ENCODE measurements at regions not wholly inside any gene's neighbourhood (a gene's known extent, or its start where the extent isn't known, plus 50 kb on each side); places are given as distances from the start of the nearest gene placed in this dataset.

DNA sequence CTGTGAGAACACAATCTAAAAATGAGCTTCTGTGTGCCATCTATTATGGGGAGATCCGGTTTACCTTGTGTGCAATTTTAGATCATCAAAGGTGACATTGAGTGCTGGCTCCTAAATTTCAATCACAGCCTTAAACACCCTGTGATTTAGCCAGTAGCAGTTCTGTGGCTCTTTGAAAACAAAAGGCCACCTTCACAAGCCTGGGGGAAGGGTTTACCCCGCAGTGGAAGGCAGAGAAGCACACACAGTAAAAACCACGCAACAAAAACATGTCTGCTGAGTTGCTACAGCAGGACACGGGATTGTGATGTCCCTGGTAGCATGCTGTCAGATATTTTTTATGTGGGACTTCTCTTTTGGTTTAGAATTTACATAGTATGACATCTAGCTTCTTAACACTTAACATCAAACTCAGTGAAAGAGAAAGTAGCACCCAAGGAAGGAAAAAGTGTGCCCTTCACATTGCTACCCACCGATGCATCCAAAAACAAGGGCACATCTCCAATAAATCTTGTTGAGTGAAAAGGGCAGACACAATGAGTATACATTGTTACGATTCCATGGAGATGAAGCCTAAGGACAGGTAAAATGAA is 56.1 kb upstream of the RNF152 start:
- DNase-seq (ENCODE audit: low read depth in 2 of 2) = no peak

DNA sequence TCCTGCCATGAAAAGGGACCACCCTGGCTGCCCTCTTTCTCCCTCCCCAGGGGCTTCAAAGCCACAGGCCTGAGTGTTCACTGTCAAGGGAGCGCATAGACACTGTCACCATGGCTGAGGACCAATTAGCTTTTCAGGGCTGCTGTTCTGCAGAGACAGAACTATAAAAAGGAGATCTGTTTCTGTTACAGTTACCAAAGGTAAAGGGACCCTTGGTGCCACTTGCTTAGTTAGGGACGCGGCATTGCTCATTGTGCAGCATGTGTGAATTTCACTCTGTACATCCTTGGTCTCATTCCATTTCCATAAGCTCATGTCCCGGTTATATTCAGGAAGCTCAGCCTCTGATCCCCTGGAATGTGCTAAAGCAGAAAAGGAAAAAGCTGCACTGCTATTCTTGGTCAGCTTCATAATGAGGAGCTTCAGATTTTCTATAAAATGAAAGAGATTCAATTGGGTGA is 55.5 kb upstream of the RNF152 start:
- DNase-seq (ENCODE audit: low read depth in 2 of 2) = no peak

DNA sequence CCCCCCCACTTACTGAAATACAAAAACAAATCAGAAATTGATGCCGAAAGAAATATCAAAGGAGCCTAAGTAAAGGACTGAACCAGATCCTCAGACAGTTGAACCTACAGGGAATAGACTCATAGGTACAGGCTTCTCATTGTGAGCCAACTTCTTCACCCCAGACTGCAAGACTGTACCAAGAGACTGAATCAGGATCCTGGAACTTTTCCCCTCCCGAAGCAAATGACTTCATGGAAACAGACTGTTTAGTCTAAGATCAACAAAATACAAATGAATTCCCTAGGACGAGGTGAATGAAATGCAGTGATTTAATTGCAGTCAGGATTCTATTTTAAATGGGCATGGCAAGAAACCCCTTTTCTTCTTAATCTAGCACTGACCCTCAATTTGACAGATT is 53.6 kb upstream of the RNF152 start:
- DNase-seq (ENCODE audit: low read depth in 2 of 2) = no peak

DNA sequence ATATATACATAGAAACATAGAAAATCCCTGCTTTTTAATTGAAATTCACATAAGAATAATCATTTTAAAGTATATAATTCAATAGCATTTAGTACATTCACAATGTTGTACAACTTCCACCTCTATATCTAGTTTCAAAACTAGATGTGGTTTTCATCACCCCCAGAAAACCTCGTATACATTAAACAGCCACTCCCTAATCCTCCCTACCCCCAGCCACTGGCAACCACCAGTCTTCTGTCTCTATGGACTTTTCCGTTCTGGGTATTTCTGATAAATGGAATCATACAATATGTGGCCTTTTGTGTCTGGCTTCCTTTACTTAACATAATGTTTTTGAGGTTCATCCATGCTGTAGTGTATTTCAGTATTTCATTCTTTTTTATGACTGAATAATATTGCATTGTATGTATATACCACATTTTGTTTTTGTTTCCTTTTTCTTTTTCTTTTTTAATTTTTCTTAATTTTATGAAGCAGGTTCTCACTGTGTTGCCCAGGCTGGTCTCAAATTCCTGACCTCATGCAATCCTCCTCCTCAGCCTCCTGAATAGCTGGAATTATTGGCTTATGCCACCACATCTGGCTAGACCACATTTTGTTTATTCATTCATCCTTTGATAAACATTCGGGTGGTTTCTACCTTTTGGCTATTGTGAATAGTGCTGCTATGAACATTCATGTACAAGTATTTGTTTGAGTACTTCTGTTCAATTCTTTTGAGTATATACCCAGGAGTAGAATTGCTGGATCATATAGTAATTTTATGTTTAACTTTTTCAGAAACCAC is 50.6 kb upstream of the RNF152 start:
- no peak for DNase-seq (ENCODE audit: low read depth in 2 of 2)
